ENCODE measurements at regions not wholly inside any gene's neighbourhood (a gene's known extent, or its start where the extent isn't known, plus 50 kb on each side); places are given as distances from the start of the nearest gene placed in this dataset.

DNA sequence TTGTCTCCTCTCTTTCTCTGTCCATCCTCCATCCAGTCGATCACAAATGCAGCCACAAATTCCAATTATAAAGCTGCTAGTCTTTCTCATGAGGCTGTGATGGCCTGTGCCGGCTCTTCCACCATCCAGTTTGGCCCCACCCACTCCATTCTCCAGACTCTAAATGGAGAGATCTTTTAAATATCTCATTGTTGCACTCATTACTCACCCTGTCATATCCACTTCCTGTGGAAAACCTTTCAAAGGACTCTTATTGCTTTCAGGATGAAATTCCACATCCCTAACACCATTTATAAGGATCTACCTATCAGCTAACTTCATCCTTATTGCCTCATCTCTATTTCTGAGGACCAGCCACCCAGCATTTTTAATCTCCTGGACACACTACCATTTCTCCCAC lies 70.6 kb downstream of the NRN1 start:
- H3K36me3 ChIP-seq (ENCODE audit: control insufficient read depth, insufficient read depth, low read length) = no peaks in the 10 kb centered on the region
- CTCF ChIA-PET (ENCODE audit: low intra/inter-chr PET ratio) = no interaction called here
- no peak for DNase-seq (ENCODE audit: extremely low read depth in 1 of 4, low spot score in 3 of 4)
- no peaks in the 10 kb centered on the region for H3K4me1 ChIP-seq (replicated peaks in 1 of 2; ENCODE audit: control insufficient read depth in 2 of 2, insufficient read depth in 2 of 2, low read length in 2 of 2)
- BruUV-seq (replicated peaks) = no TSS peak
- H3K27me3 ChIP-seq (ENCODE audit: control insufficient read depth in 2 of 2, insufficient read depth in 2 of 2, low read length in 2 of 2) = peaks cover 3 to 12% of the 10 kb centered on the region in 2 experiments; a peak in 3 of 5 replicates
- intact Hi-C loops (cut with micrococcal nuclease) (no loop called here), in situ Hi-C loops (cut with MboI) (no loop called here)
- no peak for TF ChIP-seq NFE2 (IDR thresholded peaks at IDR 0.05; ENCODE audit: low read depth)
- TF ChIP-seq ZNF175 (CRISPR knock-in tag; IDR thresholded peaks at IDR 0.05; ENCODE audit: low read depth) = no peak
- TF ChIP-seq ZNF41 (CRISPR knock-in tag; conservative IDR thresholded peaks at IDR 0.05) = no peak
- no peak for TF ChIP-seq GTF2F1 (IDR thresholded peaks at IDR 0.05; ENCODE audit: low read depth, low read length)
- TF ChIP-seq, protein P1, sequence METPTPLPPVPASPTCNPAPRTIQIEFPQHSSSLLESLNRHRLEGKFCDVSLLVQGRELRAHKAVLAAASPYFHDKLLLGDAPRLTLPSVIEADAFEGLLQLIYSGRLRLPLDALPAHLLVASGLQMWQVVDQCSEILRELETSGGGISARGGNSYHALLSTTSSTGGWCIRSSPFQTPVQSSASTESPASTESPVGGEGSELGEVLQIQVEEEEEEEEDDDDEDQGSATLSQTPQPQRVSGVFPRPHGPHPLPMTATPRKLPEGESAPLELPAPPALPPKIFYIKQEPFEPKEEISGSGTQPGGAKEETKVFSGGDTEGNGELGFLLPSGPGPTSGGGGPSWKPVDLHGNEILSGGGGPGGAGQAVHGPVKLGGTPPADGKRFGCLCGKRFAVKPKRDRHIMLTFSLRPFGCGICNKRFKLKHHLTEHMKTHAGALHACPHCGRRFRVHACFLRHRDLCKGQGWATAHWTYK (CRISPR knock-in tag; IDR thresholded peaks at IDR 0.05) = no peak
- no peak for TF ChIP-seq KAT2B (IDR thresholded peaks at IDR 0.05; ENCODE audit: low read depth, low read length)
- TF ChIP-seq, protein P2, sequence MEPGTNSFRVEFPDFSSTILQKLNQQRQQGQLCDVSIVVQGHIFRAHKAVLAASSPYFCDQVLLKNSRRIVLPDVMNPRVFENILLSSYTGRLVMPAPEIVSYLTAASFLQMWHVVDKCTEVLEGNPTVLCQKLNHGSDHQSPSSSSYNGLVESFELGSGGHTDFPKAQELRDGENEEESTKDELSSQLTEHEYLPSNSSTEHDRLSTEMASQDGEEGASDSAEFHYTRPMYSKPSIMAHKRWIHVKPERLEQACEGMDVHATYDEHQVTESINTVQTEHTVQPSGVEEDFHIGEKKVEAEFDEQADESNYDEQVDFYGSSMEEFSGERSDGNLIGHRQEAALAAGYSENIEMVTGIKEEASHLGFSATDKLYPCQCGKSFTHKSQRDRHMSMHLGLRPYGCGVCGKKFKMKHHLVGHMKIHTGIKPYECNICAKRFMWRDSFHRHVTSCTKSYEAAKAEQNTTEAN (CRISPR knock-in tag; IDR thresholded peaks at IDR 0.05) = no peak
- TF ChIP-seq ZNF830 (CRISPR knock-in tag; IDR thresholded peaks at IDR 0.05) = no peak
- TF ChIP-seq CBX2 (IDR thresholded peaks at IDR 0.05; ENCODE audit: insufficient read depth, low read length, poor library complexity, severe bottlenecking) = no peak
- no peak for TF ChIP-seq CBX8 (IDR thresholded peaks at IDR 0.05; ENCODE audit: borderline replicate concordance, extremely low read depth, low read depth, low read length, poor library complexity, severe bottlenecking)
- TF ChIP-seq ZNF146 (CRISPR knock-in tag; IDR thresholded peaks at IDR 0.05; ENCODE audit: unreplicated experiment) = no peak
- no peak for TF ChIP-seq NCOR1 (IDR thresholded peaks at IDR 0.05)
- TF ChIP-seq, protein P3, sequence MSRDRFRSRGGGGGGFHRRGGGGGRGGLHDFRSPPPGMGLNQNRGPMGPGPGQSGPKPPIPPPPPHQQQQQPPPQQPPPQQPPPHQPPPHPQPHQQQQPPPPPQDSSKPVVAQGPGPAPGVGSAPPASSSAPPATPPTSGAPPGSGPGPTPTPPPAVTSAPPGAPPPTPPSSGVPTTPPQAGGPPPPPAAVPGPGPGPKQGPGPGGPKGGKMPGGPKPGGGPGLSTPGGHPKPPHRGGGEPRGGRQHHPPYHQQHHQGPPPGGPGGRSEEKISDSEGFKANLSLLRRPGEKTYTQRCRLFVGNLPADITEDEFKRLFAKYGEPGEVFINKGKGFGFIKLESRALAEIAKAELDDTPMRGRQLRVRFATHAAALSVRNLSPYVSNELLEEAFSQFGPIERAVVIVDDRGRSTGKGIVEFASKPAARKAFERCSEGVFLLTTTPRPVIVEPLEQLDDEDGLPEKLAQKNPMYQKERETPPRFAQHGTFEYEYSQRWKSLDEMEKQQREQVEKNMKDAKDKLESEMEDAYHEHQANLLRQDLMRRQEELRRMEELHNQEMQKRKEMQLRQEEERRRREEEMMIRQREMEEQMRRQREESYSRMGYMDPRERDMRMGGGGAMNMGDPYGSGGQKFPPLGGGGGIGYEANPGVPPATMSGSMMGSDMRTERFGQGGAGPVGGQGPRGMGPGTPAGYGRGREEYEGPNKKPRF (IDR thresholded peaks at IDR 0.05; ENCODE audit: low read depth, low read length) = no peak
- TF ChIP-seq, protein P4, sequence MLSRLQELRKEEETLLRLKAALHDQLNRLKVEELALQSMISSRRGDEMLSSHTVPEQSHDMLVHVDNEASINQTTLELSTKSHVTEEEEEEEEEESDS (CRISPR knock-in tag; IDR thresholded peaks at IDR 0.05) = no peak
- H4K20me1 ChIP-seq (replicated peaks; ENCODE audit: control insufficient read depth, insufficient read depth, low read length) = no peaks in the 10 kb centered on the region
- H3K9ac ChIP-seq (ENCODE audit: insufficient read depth in 1 of 2, low read depth in 2 of 2, low read length in 2 of 2) = no peak overlapping the region
- no peaks in the 10 kb centered on the region for H3K79me2 ChIP-seq (ENCODE audit: control insufficient read depth, insufficient read depth, low read length)
- no peak for ATAC-seq
- POLR2A ChIA-PET = no interaction called here
- H3K4me3 ChIP-seq = no peak overlapping the region
- no peak overlapping the region for H2AFZ ChIP-seq (ENCODE audit: low read depth, low read length)
- no peak for FAIRE-seq
- H3K4me2 ChIP-seq (ENCODE audit: insufficient read depth, low read length) = no peak overlapping the region
- no peaks in the 10 kb centered on the region for H3K9me1 ChIP-seq (ENCODE audit: control insufficient read depth, insufficient read depth, low read length)
- no peak overlapping the region for H3K27ac ChIP-seq (ENCODE audit: extremely low read depth, low read depth, low read length)
- 0% methylated on average over 2 of the region's 2 CpGs for WGBS (ENCODE audit: insufficient coverage, low coverage, missing lambda C conversion rate)
- H3K9me3 ChIP-seq (replicated peaks; ENCODE audit: control insufficient read depth, insufficient read depth, low read depth, low read length) = no peaks in the 10 kb centered on the region

Data from K562 (cell line).